Hematopoietic multipotent progenitor cell treated with erythropoietin and hydrocortisone succinate and interleukin-3 and kit ligand, for 6 days (in vitro differentiated cells): ENCODE measurements at regions not wholly inside any gene's neighbourhood (a gene's known extent, or its start where the extent isn't known, plus 50 kb on each side); places are given as distances from the start of the nearest gene placed in this dataset.

Experiments
- DNase-seq: peaks from one replicate; pipeline ENCODE4 v3.0.0-alpha.2; 2015

- no peak for DNase-seq
Measured at GRCh38 chr18:72470391-72470790, 73.8 kb downstream of the CBLN2 start.

GRCh38 chr18:72468021-72468710 is 76.0 kb downstream of the CBLN2 start:
- DNase-seq: no peak

GRCh38 chr18:72460210-72460680 is 83.9 kb downstream of the CBLN2 start:
- no peak for DNase-seq

GRCh38 chr18:72458271-72458670 is 85.9 kb downstream of the CBLN2 start:
- no peak for DNase-seq

- DNase-seq: no peak
Measured at GRCh38 chr18:72456802-72457201, 87.3 kb downstream of the CBLN2 start.

GRCh38 chr18:72452328-72452727 is 91.8 kb downstream of the CBLN2 start:
- no peak for DNase-seq

- DNase-seq: no peak
Measured at GRCh38 chr18:72444798-72445155, 99.4 kb downstream of the CBLN2 start.

- no peak for DNase-seq
Measured at GRCh38 chr18:72444111-72444797, 99.9 kb downstream of the CBLN2 start.

GRCh38 chr18:72436401-72436800 is 107.7 kb downstream of the CBLN2 start:
- no peak for DNase-seq

- no peak for DNase-seq
Measured at GRCh38 chr18:72433756-72434155, 110.4 kb downstream of the CBLN2 start.

- DNase-seq: no peak
Measured at GRCh38 chr18:72427721-72428120, 116.4 kb downstream of the CBLN2 start.

- no peak for DNase-seq
Measured at GRCh38 chr18:72419914-72420313, 124.2 kb downstream of the CBLN2 start.

- DNase-seq: no peak
Measured at GRCh38 chr18:72412927-72413326, 131.2 kb downstream of the CBLN2 start.

- no peak for DNase-seq
Measured at GRCh38 chr18:72411261-72411660, 132.9 kb downstream of the CBLN2 start.

- DNase-seq: no peak
Measured at GRCh38 chr18:72410399-72410798, 133.7 kb downstream of the CBLN2 start.

GRCh38 chr18:72409903-72410302 is 134.2 kb downstream of the CBLN2 start:
- DNase-seq: no peak

- DNase-seq: no peak
Measured at GRCh38 chr18:72407048-72407447, 137.1 kb downstream of the CBLN2 start.

GRCh38 chr18:72391951-72392350 is 152.2 kb downstream of the CBLN2 start:
- no peak for DNase-seq

- DNase-seq: no peak
Measured at GRCh38 chr18:72391427-72391826, 152.7 kb downstream of the CBLN2 start.

- DNase-seq: no peak
Measured at GRCh38 chr18:72378016-72378415, 166.1 kb downstream of the CBLN2 start.

GRCh38 chr18:72376256-72376655 is 167.9 kb downstream of the CBLN2 start:
- no peak for DNase-seq

- no peak for DNase-seq
Measured at GRCh38 chr18:72375618-72376017, 168.5 kb downstream of the CBLN2 start.

GRCh38 chr18:72372076-72372475 is 172.1 kb downstream of the CBLN2 start:
- no peak for DNase-seq

- DNase-seq: no peak
Measured at GRCh38 chr18:72368308-72368707, 175.8 kb downstream of the CBLN2 start.

- DNase-seq: no peak
Measured at GRCh38 chr18:72360634-72361033, 183.5 kb downstream of the CBLN2 start.
